TTC549 (cell line): ENCODE measurements at regions not wholly inside any gene's neighbourhood (a gene's known extent, or its start where the extent isn't known, plus 50 kb on each side); places are given as distances from the start of the nearest gene placed in this dataset.
"Not testable (repeated sequence)": the region's sequence is repeated elsewhere in the genome, so short reads cannot be mapped to it uniquely, and the experiment has no call there.

Source experiments
- FAIRE-seq: peaks from 2 replicates; lab custom pipeline; 2012; peaks lifted over from hg19 to GRCh38; lab: Jason Lieb, UNC

DNA sequence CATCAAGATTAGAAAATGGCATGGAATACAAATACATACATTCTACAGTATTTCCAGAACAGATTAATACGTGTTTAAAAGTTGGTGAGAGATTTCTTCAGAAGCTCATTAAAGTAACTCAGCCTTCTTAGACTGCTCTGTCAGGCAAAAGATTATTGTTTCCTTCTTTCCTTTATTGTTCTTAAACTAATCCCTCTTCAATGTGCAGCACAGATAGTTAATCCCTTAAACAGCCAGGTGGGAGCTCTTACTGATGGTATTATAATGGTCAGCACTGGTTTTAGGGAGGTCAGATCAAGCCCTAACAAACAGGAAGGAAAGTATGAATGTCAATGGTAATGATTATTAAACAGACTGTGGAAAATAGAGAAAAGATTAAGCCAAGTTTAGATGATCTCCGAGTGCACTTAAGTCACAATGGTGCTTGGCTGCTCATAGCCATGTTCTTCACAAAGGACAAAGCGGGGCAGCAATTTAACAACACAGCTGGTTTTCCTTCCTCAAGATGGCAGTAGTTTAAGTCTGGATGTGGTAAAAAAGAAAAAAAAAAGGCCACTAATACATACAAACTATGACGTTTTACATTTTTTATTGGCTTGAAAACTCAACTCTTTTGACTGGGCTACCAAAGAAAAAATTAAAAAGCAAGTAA is 992.6 kb downstream of the PCDH9 start:
- FAIRE-seq: no peak

- no peak for FAIRE-seq
These were observed 996.0 kb downstream of the PCDH9 start for GRCh38 chr13:66234159-66234558.

GRCh38 chr13:66231958-66232357 is 998.2 kb downstream of the PCDH9 start:
- FAIRE-seq: not testable (repeated sequence)

DNA sequence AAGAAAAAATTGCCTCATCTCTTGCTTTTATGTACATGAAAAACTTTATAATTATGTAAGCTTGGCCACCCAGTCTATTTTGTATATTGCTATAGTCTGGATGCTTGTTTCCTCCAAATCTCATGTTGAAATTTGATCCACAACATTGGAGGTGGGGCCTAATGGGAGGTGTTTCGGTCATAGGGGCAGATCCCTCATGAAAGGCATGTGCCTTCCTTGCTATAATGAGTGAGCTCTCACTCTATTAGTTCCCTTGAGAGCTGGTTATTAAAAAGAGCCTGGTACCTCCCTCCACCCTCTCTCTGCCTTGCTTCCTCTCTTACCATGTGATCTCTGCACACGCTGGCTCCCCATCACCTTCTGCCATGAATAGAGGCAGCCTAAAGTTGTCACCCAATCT is 1005.1 kb downstream of the PCDH9 start:
- no peak for FAIRE-seq

DNA sequence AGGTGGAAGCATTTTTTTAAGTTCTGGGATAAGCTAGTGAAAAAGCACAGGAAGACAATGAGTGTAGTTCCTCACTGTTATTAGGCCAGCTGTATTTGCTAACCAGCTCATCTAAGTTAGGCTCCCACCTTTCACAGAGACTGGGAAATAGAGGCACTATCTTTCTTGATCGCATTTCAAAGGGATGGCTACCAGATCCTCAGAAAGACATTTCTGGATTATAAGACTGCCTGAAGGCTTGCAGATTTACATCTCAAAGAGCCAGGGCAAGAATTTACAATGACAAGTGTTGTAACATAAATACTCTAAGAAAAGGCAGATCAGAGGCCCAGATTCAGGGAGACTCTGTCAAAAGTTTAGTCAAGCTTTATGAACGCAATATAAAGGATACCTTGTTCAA is 1005.5 kb downstream of the PCDH9 start:
- FAIRE-seq: no peak

DNA sequence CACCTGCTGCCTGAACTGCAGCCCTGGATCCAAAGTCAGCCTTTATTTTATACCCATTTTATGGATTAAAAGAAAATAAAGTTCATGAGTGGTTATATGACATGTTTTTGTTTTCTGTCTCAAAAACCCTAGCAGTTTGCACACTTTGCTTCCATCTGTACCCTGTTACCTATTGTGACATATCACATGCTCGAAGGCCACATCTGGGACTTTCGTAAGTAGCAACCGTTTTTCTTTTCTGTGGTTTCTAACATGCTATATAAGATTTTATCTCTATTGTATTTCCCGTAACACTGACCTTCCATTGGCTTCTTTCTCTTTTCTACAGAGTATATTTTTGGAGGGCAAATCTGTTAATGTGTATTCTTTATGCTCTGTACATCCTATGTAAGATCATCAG is 1007.2 kb downstream of the PCDH9 start:
- no peak for FAIRE-seq

DNA sequence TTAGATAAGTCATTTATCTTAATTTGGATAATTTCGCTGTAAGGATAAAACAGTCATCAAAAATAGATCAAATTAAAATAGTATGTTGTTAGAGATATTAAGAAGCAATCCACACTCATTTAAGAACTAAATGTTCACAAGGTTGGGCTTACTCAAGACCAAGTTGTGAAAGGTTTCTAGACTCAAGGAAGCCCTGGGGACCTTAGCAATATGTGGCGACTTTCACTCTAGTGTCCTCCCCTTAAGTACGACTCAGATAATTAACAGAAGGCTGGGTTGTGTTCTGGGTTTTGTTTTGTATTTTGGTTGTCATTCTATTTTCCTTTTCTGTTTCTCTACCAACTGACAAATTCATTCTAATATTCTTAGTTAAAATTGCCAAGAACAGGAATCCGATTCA is 1008.0 kb downstream of the PCDH9 start:
- FAIRE-seq: no peak

- no peak for FAIRE-seq
These were observed 1010.6 kb downstream of the PCDH9 start for GRCh38 chr13:66219506-66219905.

- FAIRE-seq: no peak
These were observed 1011.6 kb downstream of the PCDH9 start for GRCh38 chr13:66218583-66218982.

DNA sequence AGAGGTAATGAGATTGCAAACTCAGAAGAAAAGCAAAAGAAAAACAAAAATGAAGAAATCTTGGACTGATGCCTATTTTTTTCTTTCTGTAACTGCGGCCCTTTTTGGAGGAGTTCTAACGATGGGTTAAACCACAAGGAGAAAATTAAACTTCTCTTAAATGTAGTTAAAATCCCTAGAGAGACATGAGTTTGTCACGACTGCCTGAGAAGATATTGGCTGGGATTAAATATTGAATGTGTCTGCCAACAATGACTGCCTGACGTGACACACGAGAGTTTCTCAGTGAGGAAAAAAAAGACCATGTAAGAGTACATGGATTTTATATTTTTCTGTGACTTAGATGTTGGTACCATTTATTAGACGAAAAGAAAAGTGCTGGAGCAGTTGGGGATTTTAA is 1013.4 kb downstream of the PCDH9 start:
- no peak for FAIRE-seq

GRCh38 chr13:66214467-66214866 is 1015.7 kb downstream of the PCDH9 start:
- FAIRE-seq: no peak

GRCh38 chr13:66212511-66212910 is 1017.6 kb downstream of the PCDH9 start:
- no peak for FAIRE-seq

DNA sequence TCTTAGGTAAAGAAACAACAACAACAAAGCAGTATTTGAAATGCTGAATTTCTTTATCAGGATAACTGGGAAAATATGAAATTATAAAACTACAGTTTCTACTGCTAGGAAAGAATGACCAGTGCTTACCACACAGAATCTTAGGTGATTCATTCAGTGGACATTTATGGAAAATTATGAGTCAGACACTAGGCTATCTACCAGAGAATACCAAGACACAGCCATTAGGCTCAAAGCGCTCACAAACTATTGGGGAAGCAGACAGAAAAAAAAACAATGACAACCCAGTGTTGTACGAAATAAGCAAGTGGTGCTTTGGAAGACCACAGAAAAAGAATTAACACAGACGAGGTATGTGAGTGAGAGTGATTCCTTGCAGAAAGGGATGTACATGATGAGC is 1019.5 kb downstream of the PCDH9 start:
- FAIRE-seq: no peak

DNA sequence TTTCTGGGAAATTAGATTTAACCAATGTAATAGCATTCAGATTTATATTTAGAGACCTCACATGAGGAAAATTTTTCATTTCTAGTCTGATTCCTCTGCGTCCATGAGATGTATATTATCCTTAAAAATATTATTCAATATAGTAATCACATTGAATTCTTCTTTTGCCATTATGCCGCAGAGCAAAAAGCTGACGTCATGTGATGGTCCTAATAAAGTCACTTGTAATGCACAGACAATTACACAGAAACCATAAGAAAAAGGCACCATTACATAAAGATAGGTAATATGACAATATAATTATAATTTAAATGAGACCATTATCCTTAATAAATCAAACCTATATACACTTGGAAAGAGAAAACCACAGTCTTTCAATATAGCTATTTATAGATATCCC is 1021.5 kb downstream of the PCDH9 start:
- FAIRE-seq: no peak

- no peak for FAIRE-seq
These were observed 1022.5 kb downstream of the PCDH9 start for GRCh38 chr13:66207610-66208009.

DNA sequence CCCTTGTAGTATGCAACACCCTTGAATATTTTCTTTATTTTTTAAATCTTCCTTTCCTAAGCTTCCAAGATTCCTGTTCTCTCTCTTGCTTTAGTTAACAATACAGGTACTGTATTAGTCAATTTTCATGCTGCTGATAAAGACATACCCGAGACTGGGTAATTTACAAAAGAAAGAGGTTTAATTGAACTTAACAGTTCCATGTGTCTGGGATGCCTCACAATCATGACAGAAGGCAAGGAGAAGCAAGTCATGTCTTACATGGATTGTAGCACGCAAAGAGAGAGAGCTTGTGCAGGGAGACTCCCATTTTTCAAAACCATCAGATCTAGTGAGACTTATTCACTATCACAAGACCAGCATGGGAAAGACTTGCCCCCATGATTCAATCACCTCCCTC is 1024.3 kb downstream of the PCDH9 start:
- FAIRE-seq: no peak

DNA sequence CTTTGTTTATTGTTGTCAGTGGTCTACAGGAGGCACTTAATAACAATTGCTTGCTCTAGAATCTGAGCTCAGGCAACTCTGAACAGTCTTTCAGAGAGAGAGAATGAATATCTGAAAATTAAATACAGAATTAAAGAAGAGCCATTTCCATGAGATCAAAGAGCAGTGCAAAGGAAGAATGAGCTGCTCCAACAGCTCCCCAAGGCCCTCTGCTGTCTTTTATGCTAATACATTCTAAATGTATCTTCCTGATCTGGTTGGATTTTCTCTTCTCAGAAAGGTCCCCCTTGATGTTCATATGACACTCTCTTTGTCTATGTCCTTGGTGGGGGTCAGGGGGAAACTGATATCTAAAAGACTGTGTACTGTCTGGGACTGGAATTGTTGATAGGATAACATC is 1029.6 kb downstream of the PCDH9 start:
- no peak for FAIRE-seq

GRCh38 chr13:66195238-66195637 is 1034.9 kb downstream of the PCDH9 start:
- FAIRE-seq: no peak

GRCh38 chr13:66189986-66190385 is 1040.2 kb downstream of the PCDH9 start:
- FAIRE-seq: no peak

DNA sequence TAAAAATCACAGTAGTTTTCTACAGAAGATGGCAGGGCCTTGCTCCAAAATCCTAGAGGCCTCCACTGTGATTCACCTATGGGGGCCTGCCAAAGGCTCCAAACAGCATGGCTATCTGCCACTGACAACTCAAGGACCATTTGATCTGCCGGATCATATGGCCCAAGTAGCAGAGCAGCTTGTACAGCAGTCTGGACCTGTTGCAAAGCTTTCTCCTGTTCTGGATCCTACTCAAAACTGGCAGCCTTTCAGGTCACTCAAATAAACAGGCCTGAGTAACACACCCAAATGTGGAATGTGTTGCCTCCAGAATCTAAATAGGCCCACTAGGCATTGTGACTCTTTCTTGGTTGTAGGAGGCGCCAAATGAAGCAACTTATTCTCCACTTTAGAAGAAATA is 1049.3 kb downstream of the PCDH9 start:
- FAIRE-seq: no peak

GRCh38 chr13:66171920-66172319 is 1058.2 kb downstream of the PCDH9 start:
- no peak for FAIRE-seq

DNA sequence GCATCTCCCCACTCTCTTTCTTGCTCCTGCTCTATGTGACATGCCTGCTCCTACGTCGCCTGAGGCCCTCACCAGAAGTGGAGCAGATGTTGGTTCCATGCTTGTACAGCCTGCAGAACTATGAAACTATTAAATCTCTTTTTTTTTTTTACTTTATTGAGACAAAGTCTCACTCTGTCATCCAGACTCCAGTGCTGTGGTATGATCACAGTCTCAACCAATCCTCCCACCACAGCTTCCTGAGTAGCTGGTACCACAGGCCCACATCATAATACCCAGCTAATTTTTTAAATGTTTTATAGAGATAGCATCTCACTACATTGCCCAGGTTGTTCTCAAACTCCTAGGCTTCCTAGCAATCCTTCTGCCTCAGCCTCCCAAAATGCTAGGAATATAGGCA is 1067.7 kb downstream of the PCDH9 start:
- FAIRE-seq: no peak

- FAIRE-seq: no peak
These were observed 1070.6 kb downstream of the PCDH9 start for GRCh38 chr13:66159511-66159910.

DNA sequence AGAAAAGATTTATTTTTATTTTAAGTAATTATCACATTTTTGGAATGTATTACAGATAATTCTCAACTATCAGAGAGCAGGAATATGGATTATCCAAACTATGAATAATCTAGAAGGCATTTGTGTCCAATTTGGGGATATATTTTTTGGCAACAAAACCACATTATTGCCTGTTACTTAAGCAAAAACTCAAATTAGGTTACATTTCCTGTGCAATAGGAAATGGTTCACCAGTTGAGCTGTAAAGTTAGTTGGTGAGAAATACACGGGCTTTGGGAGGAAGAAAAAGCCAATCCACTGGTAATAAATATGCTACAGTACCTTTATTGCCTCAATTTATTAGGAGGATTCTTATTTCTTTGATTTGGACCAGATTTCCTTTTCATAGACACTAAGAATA is 1075.2 kb downstream of the PCDH9 start:
- FAIRE-seq: no peak

GRCh38 chr13:66154354-66154753 is 1075.8 kb downstream of the PCDH9 start:
- FAIRE-seq: no peak
